ENCODE measurements at regions not wholly inside any gene's neighbourhood (a gene's known extent, or its start where the extent isn't known, plus 50 kb on each side); places are given as distances from the start of the nearest gene placed in this dataset.

DNA sequence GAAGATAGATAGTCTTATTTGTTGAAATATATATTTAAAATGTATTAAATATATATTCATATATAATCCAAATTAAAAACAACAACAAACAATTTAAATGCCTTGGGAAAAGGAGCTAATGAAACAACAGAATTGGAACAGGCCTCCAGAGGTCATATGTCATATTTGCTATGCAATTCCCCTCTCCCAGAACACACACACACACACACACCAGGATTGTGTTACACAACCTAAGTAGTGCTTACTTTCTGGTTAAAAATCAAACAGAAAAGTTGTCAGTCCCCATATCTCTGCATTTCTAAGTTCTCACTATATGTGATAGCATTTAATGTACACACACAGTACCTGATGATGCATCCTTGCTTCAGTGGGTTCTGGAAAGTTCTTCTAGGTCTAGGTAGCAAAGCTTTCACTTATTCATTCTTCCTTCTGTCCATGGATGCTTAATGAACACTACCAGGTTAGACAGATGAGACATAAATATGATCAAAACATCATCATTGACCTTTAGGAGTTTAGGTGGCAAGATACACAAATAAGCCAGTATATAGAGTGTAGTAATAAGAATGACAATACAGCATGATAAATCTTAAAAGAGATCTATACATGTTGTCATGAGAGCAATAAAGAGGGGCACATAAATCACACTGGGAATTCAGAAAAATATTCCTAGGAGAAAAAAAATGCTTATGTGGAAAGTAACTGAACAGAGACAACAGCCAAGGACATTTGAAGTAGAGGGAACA is 662.8 kb downstream of the PTPRC start:
- no peaks in the 10 kb centered on the region for H3K36me3 ChIP-seq (ENCODE audit: control insufficient read depth, insufficient read depth, low read length)
- intact Hi-C loops (cut with micrococcal nuclease; ENCODE audit: unreplicated experiment), result no loop called here
- ChIA-PET POLR2A (no interaction called here), CTCF (no interaction called here)
- no peak for ATAC-seq
- no peaks in the 10 kb centered on the region for H3K4me1 ChIP-seq (ENCODE audit: control insufficient read depth, insufficient read depth, low read length)
- no peaks in the 10 kb centered on the region for H3K9me3 ChIP-seq (ENCODE audit: control insufficient read depth, insufficient read depth, low read depth, low read length)
- TF ChIP-seq, protein P1, sequence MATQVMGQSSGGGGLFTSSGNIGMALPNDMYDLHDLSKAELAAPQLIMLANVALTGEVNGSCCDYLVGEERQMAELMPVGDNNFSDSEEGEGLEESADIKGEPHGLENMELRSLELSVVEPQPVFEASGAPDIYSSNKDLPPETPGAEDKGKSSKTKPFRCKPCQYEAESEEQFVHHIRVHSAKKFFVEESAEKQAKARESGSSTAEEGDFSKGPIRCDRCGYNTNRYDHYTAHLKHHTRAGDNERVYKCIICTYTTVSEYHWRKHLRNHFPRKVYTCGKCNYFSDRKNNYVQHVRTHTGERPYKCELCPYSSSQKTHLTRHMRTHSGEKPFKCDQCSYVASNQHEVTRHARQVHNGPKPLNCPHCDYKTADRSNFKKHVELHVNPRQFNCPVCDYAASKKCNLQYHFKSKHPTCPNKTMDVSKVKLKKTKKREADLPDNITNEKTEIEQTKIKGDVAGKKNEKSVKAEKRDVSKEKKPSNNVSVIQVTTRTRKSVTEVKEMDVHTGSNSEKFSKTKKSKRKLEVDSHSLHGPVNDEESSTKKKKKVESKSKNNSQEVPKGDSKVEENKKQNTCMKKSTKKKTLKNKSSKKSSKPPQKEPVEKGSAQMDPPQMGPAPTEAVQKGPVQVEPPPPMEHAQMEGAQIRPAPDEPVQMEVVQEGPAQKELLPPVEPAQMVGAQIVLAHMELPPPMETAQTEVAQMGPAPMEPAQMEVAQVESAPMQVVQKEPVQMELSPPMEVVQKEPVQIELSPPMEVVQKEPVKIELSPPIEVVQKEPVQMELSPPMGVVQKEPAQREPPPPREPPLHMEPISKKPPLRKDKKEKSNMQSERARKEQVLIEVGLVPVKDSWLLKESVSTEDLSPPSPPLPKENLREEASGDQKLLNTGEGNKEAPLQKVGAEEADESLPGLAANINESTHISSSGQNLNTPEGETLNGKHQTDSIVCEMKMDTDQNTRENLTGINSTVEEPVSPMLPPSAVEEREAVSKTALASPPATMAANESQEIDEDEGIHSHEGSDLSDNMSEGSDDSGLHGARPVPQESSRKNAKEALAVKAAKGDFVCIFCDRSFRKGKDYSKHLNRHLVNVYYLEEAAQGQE (IDR thresholded peaks at IDR 0.05; ENCODE audit: insufficient read depth in 1 of 2, low read depth in 2 of 2, low read length in 1 of 2), result no peak
- TF ChIP-seq SIN3A (IDR thresholded peaks at IDR 0.05; ENCODE audit: borderline replicate concordance, insufficient read depth, low read depth, low read length) (no peak), POLR2AphosphoS5 (IDR thresholded peaks at IDR 0.05; ENCODE audit: low read depth, low read length) (no peak), TCF7L2 (IDR thresholded peaks at IDR 0.05; ENCODE audit: low read depth, low read length) (no peak)
- TF ChIP-seq, protein P2, sequence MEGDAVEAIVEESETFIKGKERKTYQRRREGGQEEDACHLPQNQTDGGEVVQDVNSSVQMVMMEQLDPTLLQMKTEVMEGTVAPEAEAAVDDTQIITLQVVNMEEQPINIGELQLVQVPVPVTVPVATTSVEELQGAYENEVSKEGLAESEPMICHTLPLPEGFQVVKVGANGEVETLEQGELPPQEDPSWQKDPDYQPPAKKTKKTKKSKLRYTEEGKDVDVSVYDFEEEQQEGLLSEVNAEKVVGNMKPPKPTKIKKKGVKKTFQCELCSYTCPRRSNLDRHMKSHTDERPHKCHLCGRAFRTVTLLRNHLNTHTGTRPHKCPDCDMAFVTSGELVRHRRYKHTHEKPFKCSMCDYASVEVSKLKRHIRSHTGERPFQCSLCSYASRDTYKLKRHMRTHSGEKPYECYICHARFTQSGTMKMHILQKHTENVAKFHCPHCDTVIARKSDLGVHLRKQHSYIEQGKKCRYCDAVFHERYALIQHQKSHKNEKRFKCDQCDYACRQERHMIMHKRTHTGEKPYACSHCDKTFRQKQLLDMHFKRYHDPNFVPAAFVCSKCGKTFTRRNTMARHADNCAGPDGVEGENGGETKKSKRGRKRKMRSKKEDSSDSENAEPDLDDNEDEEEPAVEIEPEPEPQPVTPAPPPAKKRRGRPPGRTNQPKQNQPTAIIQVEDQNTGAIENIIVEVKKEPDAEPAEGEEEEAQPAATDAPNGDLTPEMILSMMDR (IDR thresholded peaks at IDR 0.05), result no peak
- H3K27me3 ChIP-seq (ENCODE audit: control insufficient read depth, insufficient read depth, low read length), result no peaks in the 10 kb centered on the region
- no peak overlapping the region for H3K27ac ChIP-seq (ENCODE audit: low read length)
- no TSS peak for BruUV-seq (replicated peaks)
- no peak for DNase-seq (ENCODE audit: low read depth, low spot score)
- H3K4me3 ChIP-seq (ENCODE audit: low read depth in 2 of 2, low read length in 2 of 2), result no peak overlapping the region
- in situ Hi-C loops (cut with HindIII; ENCODE audit: low pct_unique_long_range_greater_than_20kb, low sequenced_read_pairs), result no loop called here

DNA sequence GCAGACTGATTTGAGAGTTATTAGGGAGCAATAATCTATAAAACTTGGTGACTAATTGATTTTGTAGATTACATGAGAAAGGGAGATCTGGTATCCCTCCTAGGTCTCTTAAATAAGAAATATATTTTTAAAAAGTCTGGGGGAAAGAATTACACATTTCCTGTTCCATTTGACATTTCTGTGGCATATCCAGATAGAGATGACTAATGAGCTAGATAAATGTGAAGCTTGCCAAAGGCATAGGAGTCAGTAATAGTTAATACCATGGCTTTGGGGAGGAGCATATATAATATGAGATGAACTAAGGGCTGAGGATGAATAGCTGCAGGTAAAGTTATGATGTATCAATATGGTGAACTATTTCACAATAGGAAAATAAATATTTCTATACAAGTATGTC is 663.7 kb downstream of the PTPRC start:
- Histone ChIP-seq H3K4me1 (ENCODE audit: control insufficient read depth, insufficient read depth, low read length) (no peaks in the 10 kb centered on the region), H3K27ac (ENCODE audit: low read length) (no peak overlapping the region), H3K36me3 (ENCODE audit: control insufficient read depth, insufficient read depth, low read length) (no peaks in the 10 kb centered on the region), H3K4me3 (ENCODE audit: low read depth in 2 of 2, low read length in 2 of 2) (no peak overlapping the region), H3K9me3 (ENCODE audit: control insufficient read depth, insufficient read depth, low read depth, low read length) (no peaks in the 10 kb centered on the region), H3K27me3 (ENCODE audit: control insufficient read depth, insufficient read depth, low read length) (no peaks in the 10 kb centered on the region)
- POLR2A ChIA-PET, result no interaction called here
- BruUV-seq (replicated peaks), result no TSS peak
- CTCF ChIA-PET, result interaction anchor here (0.6 kb wide), 1 partner anchor 1517 kb away, joined by 5 read pairs; no protein-coding TSS in a partner anchor
- in situ Hi-C loops (cut with HindIII; ENCODE audit: low pct_unique_long_range_greater_than_20kb, low sequenced_read_pairs) (no loop called here), intact Hi-C loops (cut with micrococcal nuclease; ENCODE audit: unreplicated experiment) (no loop called here)
- ATAC-seq (no peak), DNase-seq (ENCODE audit: low read depth, low spot score) (no peak)
- no peak for TF ChIP-seq POLR2AphosphoS5 (IDR thresholded peaks at IDR 0.05; ENCODE audit: low read depth, low read length)

DNA sequence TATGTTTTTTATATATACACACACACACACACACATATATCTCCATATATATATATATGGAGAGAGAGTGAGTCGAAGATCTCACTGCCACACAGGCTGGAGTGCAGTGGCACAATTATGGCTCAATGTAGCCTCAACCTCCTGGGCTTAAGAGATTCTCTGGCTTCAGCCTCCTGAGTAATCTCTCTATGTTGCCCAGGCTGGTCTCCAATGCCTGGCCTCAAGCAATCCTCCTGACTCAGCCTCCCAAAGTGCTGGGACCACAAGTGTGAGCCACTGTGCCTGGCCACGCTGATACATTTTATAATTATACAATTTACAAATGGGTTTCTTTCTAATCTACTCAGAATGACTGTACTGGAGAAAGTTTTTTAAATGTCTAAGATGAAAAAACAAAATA is 664.2 kb downstream of the PTPRC start:
- intact Hi-C loops (cut with micrococcal nuclease; ENCODE audit: unreplicated experiment) (no loop called here), in situ Hi-C loops (cut with HindIII; ENCODE audit: low pct_unique_long_range_greater_than_20kb, low sequenced_read_pairs) (no loop called here)
- Histone ChIP-seq H3K27me3 (ENCODE audit: control insufficient read depth, insufficient read depth, low read length) (no peaks in the 10 kb centered on the region), H3K4me3 (ENCODE audit: low read depth in 2 of 2, low read length in 2 of 2) (no peak overlapping the region), H3K4me1 (ENCODE audit: control insufficient read depth, insufficient read depth, low read length) (no peaks in the 10 kb centered on the region), H3K9me3 (ENCODE audit: control insufficient read depth, insufficient read depth, low read depth, low read length) (no peaks in the 10 kb centered on the region), H3K27ac (ENCODE audit: low read length) (no peak overlapping the region), H3K36me3 (ENCODE audit: control insufficient read depth, insufficient read depth, low read length) (no peaks in the 10 kb centered on the region)
- DNase-seq (ENCODE audit: low read depth, low spot score) (no peak), ATAC-seq (no peak)
- ChIA-PET POLR2A (no interaction called here), CTCF (interaction anchor here (0.6 kb wide), 1 partner anchor 1517 kb away, joined by 5 read pairs; no protein-coding TSS in a partner anchor)
- BruUV-seq (replicated peaks), result no TSS peak
- no peak for TF ChIP-seq TCF7L2 (IDR thresholded peaks at IDR 0.05; ENCODE audit: low read depth, low read length)
- no peak for TF ChIP-seq POLR2AphosphoS5 (IDR thresholded peaks at IDR 0.05; ENCODE audit: low read depth, low read length)
- TF ChIP-seq, protein P2 (IDR thresholded peaks at IDR 0.05), result no peak
- no peak for TF ChIP-seq SIN3A (IDR thresholded peaks at IDR 0.05; ENCODE audit: borderline replicate concordance, insufficient read depth, low read depth, low read length)
- TF ChIP-seq, protein P1 (IDR thresholded peaks at IDR 0.05; ENCODE audit: insufficient read depth in 1 of 2, low read depth in 2 of 2, low read length in 1 of 2), result no peak
